ENCODE measurements at regions not wholly inside any gene's neighbourhood (a gene's known extent, or its start where the extent isn't known, plus 50 kb on each side); places are given as distances from the start of the nearest gene placed in this dataset.

DNA sequence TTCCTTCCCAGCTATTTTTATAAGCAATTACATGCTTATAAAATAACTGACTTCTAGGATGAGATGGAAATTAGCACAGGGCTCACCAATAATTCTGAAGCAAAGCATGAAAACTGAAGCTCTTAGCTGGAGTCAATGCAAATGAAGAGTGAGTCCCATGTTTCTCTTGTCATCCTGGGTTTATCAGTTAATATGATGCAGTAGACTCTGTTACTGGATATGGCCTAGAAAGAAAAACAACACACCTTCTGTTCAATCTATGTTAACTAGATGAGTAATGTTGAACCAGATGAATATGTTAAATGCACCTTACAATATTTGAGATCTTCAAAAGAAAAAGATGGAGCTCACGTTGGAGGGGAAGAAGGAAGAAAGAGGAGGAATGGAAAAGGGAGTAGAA is 229.4 kb downstream of the DUSP6 start:
- no peaks in the 10 kb centered on the region for H3K36me3 ChIP-seq (ENCODE audit: low read depth, low read length)
- no peaks in the 10 kb centered on the region for H3K9me3 ChIP-seq (ENCODE audit: low read length)
- H3K27ac ChIP-seq (ENCODE audit: low read length), result no peak overlapping the region
- ChIA-PET POLR2A (ENCODE audit: unreplicated experiment) (interaction anchor here (0.7 kb wide), 1 partner anchor 128 kb away, joined by 3 read pairs; no protein-coding TSS in a partner anchor), CTCF (no interaction called here)
- no TSS peak for BruUV-seq (replicated peaks)
- TF ChIP-seq EZH2 (IDR thresholded peaks at IDR 0.05; ENCODE audit: low read length, unreplicated experiment), result no peak
- no peak for TF ChIP-seq CTCF (conservative IDR thresholded peaks at IDR 0.05; ENCODE audit: low read depth, low read length)
- TF ChIP-seq EZH2phosphoT487 (IDR thresholded peaks at IDR 0.05; ENCODE audit: borderline replicate concordance, low read length), result no peak
- DNase-seq (no peak), ATAC-seq (no peak)
- H3K9ac ChIP-seq (ENCODE audit: low read length), result no peak overlapping the region
- H3F3A ChIP-seq (ENCODE audit: low read length, unreplicated experiment), result no peaks in the 10 kb centered on the region
- H4K20me1 ChIP-seq (ENCODE audit: low read length), result no peaks in the 10 kb centered on the region
- H2AFZ ChIP-seq (ENCODE audit: low read length), result no peak overlapping the region
- no peak overlapping the region for H3K4me2 ChIP-seq (ENCODE audit: low read length)
- H3K4me3 ChIP-seq (ENCODE audit: low read length), result no peak overlapping the region
- intact Hi-C loops (cut with micrococcal nuclease), result no loop called here
- peaks cover 5% of the 10 kb centered on the region for H3K4me1 ChIP-seq (ENCODE audit: insufficient read depth, low read length)
- H3K79me2 ChIP-seq (ENCODE audit: low read length), result no peaks in the 10 kb centered on the region
- no peaks in the 10 kb centered on the region for H3K27me3 ChIP-seq (ENCODE audit: low read length)
- H3K9me2 ChIP-seq (replicated peaks; ENCODE audit: low read length), result no peaks in the 10 kb centered on the region

DNA sequence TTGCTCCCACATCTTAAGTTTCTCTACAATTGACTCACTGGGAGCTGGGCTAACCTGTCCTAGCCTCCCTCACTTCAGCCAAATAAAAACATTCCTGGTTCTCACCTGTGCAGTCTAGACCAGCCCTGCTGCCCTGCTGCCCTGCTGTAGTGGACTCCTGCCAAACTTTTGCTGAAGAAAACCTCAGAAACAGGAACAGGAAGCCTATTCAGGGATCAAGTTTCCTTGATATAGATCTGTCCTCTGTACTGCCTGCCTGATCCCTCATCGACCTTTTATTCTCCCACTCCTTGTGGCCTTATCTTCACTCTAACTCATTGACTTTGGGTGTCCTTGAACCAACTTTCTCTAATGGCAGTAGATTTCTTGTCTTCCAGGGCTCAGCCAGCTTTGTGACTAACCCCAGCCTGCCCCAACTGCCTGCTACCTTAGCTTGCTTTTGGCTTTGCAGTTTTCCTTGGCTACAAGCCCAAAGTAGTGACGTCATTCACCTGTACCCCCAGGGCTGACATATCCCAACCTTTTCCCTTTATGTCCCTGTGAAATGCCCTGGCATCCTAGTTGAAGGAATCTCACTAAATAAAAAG is 234.8 kb downstream of the DUSP6 start:
- Histone ChIP-seq H3K27ac (ENCODE audit: low read length) (peak overlapping the region; percentile 72), H2AFZ (ENCODE audit: low read length) (no peak overlapping the region), H4K20me1 (ENCODE audit: low read length) (no peaks in the 10 kb centered on the region), H3K9me2 (replicated peaks; ENCODE audit: low read length) (no peaks in the 10 kb centered on the region), H3K9ac (ENCODE audit: low read length) (0 out of 2 replicates have a peak overlapping the region, but pooled peaks have one; percentile 4), H3K4me2 (ENCODE audit: low read length) (peak overlapping the region; percentile 55), H3F3A (ENCODE audit: low read length, unreplicated experiment) (no peaks in the 10 kb centered on the region), H3K79me2 (ENCODE audit: low read length) (no peaks in the 10 kb centered on the region), H3K4me3 (ENCODE audit: low read length) (no peak overlapping the region), H3K9me3 (ENCODE audit: low read length) (no peaks in the 10 kb centered on the region; the same call in 1 of the 2 replicates), H3K27me3 (ENCODE audit: low read length) (no peaks in the 10 kb centered on the region), H3K36me3 (ENCODE audit: low read depth, low read length) (no peaks in the 10 kb centered on the region), H3K4me1 (ENCODE audit: insufficient read depth, low read length) (peaks cover 19% of the 10 kb centered on the region)
- TF ChIP-seq EZH2 (IDR thresholded peaks at IDR 0.05; ENCODE audit: low read length, unreplicated experiment) (no peak), EZH2phosphoT487 (IDR thresholded peaks at IDR 0.05; ENCODE audit: borderline replicate concordance, low read length) (no peak), CTCF (conservative IDR thresholded peaks at IDR 0.05; ENCODE audit: low read depth, low read length) (no peak)
- POLR2A ChIA-PET (ENCODE audit: unreplicated experiment), result no interaction called here
- CTCF ChIA-PET, result no interaction called here
- intact Hi-C loops (cut with micrococcal nuclease), result no loop called here
- no TSS peak for BruUV-seq (replicated peaks)
- peak; percentile 97 for ATAC-seq
- DNase-seq, result peak; percentile 92

DNA sequence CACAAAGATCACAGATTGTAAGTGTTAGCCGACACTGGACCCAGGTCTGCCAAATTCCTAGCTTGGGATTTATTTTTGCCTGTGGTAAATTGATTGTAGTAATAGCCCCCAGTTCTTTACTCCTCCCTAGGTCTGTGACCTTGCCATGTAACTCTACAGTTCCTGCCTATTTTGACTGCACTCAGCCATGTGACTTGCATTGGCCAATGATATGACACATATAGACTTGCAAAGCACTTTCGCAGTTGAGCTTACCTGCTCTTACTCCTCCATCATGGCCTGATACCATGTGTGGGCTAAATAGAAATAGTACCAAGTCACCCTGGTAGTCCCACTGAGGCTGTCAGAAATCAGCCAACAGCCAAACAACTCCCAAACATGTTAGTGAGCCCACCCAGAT is 240.3 kb downstream of the DUSP6 start:
- no peaks in the 10 kb centered on the region for H3K79me2 ChIP-seq (ENCODE audit: low read length)
- TF ChIP-seq EZH2phosphoT487 (IDR thresholded peaks at IDR 0.05; ENCODE audit: borderline replicate concordance, low read length) (no peak), CTCF (conservative IDR thresholded peaks at IDR 0.05; ENCODE audit: low read depth, low read length) (no peak), EZH2 (IDR thresholded peaks at IDR 0.05; ENCODE audit: low read length, unreplicated experiment) (no peak)
- H3K36me3 ChIP-seq (ENCODE audit: low read depth, low read length), result no peaks in the 10 kb centered on the region
- ChIA-PET CTCF (no interaction called here), POLR2A (ENCODE audit: unreplicated experiment) (no interaction called here)
- ATAC-seq (no peak), DNase-seq (no peak)
- H3K27me3 ChIP-seq (ENCODE audit: low read length), result no peaks in the 10 kb centered on the region
- H3K9me2 ChIP-seq (replicated peaks; ENCODE audit: low read length), result no peaks in the 10 kb centered on the region
- H3K4me2 ChIP-seq (ENCODE audit: low read length), result no peak overlapping the region
- no peaks in the 10 kb centered on the region; the same call in 1 of the 2 replicates for H3K9me3 ChIP-seq (ENCODE audit: low read length)
- H3F3A ChIP-seq (ENCODE audit: low read length, unreplicated experiment), result no peaks in the 10 kb centered on the region
- no peak overlapping the region for H3K9ac ChIP-seq (ENCODE audit: low read length)
- no peak overlapping the region for H3K4me3 ChIP-seq (ENCODE audit: low read length)
- H2AFZ ChIP-seq (ENCODE audit: low read length), result no peak overlapping the region
- no TSS peak for BruUV-seq (replicated peaks)
- intact Hi-C loops (cut with micrococcal nuclease), result no loop called here
- H3K4me1 ChIP-seq (ENCODE audit: insufficient read depth, low read length), result peaks cover 5% of the 10 kb centered on the region
- no peaks in the 10 kb centered on the region for H4K20me1 ChIP-seq (ENCODE audit: low read length)
- no peak overlapping the region for H3K27ac ChIP-seq (ENCODE audit: low read length)
